OCI-LY1 (cell line): ENCODE measurements at regions not wholly inside any gene's neighbourhood (a gene's known extent, or its start where the extent isn't known, plus 50 kb on each side); places are given as distances from the start of the nearest gene placed in this dataset.

ENCODE experiments used
- H2AFZ ChIP-seq: fragments of 200-600 bp; sonication (generic), shearing (Covaris generic); 2 replicates; pipeline ENCODE4 v1.6.0; 2014; ENCODE audit warnings: antibody characterized with exemption, mild to moderate bottlenecking, low read length
- H3F3A ChIP-seq: fragments of 200-600 bp; sonication (generic), shearing (Covaris generic); 2 replicates; pipeline ENCODE4 v1.6.0; 2014; ENCODE audit warnings: mild to moderate bottlenecking, antibody characterized with exemption, low read length, moderate library complexity; ENCODE audit not compliant: insufficient read depth
- H3K27ac ChIP-seq: fragments of 200-600 bp; sonication (generic); 2 replicates; pipeline ENCODE4 v1.5.1; 2014; ENCODE audit warnings: low read length, mixed run types, mild to moderate bottlenecking, low read depth; ENCODE audit not compliant: poor library complexity, severe bottlenecking
- H3K27me3 ChIP-seq: fragments of 200-600 bp; sonication (generic); 2 replicates; pipeline ENCODE4 v1.6.0; 2014; ENCODE audit warnings: antibody characterized with exemption, mild to moderate bottlenecking, low read length, moderate library complexity; ENCODE audit not compliant: insufficient read depth
- H3K36me3 ChIP-seq: fragments of 200-600 bp; sonication (generic); 2 replicates; pipeline ENCODE4 v1.6.1; 2014; ENCODE audit warnings: mild to moderate bottlenecking, antibody characterized with exemption, low read length, moderate library complexity, mixed read lengths; ENCODE audit not compliant: insufficient read depth
- H3K4me1 ChIP-seq: fragments of 200-600 bp; sonication (generic); 2 replicates; pipeline ENCODE4 v1.5.1; 2014; ENCODE audit warnings: mild to moderate bottlenecking, low read length, moderate library complexity; ENCODE audit not compliant: insufficient read depth, severe bottlenecking
- H3K4me2 ChIP-seq: fragments of 200-600 bp; sonication (generic), shearing (Covaris generic); 2 replicates; pipeline ENCODE4 v1.6.1; 2014; ENCODE audit warnings: low read length
- H3K4me3 ChIP-seq: fragments of 200-600 bp; sonication (generic); 2 replicates; pipeline ENCODE4 v1.5.1; 2014; ENCODE audit warnings: low read length, low read depth, mild to moderate bottlenecking, mixed read lengths; ENCODE audit not compliant: poor library complexity, severe bottlenecking
- H3K79me2 ChIP-seq: fragments of 200-600 bp; shearing (Covaris generic); 2 replicates; pipeline ENCODE4 v1.6.1; 2016; ENCODE audit warnings: mixed run types, low read length, mixed read lengths; ENCODE audit not compliant: insufficient read depth
- H3K9ac ChIP-seq: fragments of 200-600 bp; sonication (generic), shearing (Covaris generic); 2 replicates; pipeline ENCODE4 v1.6.1; 2014; ENCODE audit warnings: mild to moderate bottlenecking, low read length, mixed read lengths
- H3K9me2 ChIP-seq: fragments of 200-600 bp; sonication (generic), shearing (Covaris generic); 2 replicates; pipeline ENCODE4 v1.6.1; 2014; ENCODE audit warnings: low read depth, mild to moderate bottlenecking, low read length, mixed read lengths
- H3K9me3 ChIP-seq: fragments of 200-600 bp; shearing (Covaris generic); 2 replicates; pipeline ENCODE4 v1.6.1; 2014; ENCODE audit warnings: low read length, mixed read lengths
- H4K20me1 ChIP-seq: fragments of 200-600 bp; sonication (generic), shearing (Covaris generic); 2 replicates; pipeline ENCODE4 v1.6.0; 2016; ENCODE audit warnings: mild to moderate bottlenecking, low read length; ENCODE audit not compliant: insufficient read depth
- CTCF ChIP-seq: fragments of 200-600 bp; sonication (generic), shearing (Covaris generic); IDR thresholded peaks from 2 replicates; pipeline ENCODE4 v1.5.1; 2017; ENCODE audit warnings: mild to moderate bottlenecking, antibody characterized with exemption, low read length, moderate library complexity, mixed read lengths
- EZH2 ChIP-seq: fragments of 200-600 bp; sonication (generic), shearing (Covaris generic); IDR thresholded peaks from 2 replicates; pipeline ENCODE4 v1.8.0; 2017; ENCODE audit warnings: borderline replicate concordance, mixed run types, mild to moderate bottlenecking, antibody characterized with exemption, low read length, moderate library complexity, mixed read lengths

DNA sequence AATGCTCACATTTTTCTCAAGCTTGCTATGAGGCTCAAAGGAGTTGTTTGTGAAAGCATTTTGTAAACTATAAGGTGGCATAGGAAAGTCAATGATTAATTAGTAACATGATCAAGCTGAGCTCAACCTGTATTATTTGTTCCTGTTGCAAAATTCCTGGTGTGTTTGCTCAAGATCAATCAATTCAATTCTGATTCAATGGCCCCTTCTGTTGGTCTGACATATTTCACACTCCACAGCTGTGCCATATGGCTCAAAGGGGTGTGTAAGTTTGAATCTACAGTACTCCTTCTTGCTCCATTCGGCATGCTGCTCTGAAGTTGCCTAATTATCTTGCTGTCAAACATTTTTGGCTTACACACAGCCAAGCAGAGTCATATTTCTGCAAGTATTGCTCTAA is 341.6 kb upstream of the LRP1B start:
- no peak overlapping the region for H2AFZ ChIP-seq
- TF ChIP-seq CTCF, result no peak
- TF ChIP-seq EZH2, result no peak
- H4K20me1 ChIP-seq, result no peaks in the 10 kb centered on the region
- no peaks in the 10 kb centered on the region for H3F3A ChIP-seq
- no peaks in the 10 kb centered on the region for H3K9me2 ChIP-seq
- H3K4me2 ChIP-seq, result no peak overlapping the region
- H3K27me3 ChIP-seq, result no peaks in the 10 kb centered on the region
- no peak overlapping the region for H3K27ac ChIP-seq
- no peaks in the 10 kb centered on the region for H3K36me3 ChIP-seq
- no peak overlapping the region for H3K4me3 ChIP-seq
- no peak overlapping the region for H3K9ac ChIP-seq
- H3K4me1 ChIP-seq, result no peaks in the 10 kb centered on the region
- no peaks in the 10 kb centered on the region for H3K79me2 ChIP-seq
- H3K9me3 ChIP-seq, result no peaks in the 10 kb centered on the region

DNA sequence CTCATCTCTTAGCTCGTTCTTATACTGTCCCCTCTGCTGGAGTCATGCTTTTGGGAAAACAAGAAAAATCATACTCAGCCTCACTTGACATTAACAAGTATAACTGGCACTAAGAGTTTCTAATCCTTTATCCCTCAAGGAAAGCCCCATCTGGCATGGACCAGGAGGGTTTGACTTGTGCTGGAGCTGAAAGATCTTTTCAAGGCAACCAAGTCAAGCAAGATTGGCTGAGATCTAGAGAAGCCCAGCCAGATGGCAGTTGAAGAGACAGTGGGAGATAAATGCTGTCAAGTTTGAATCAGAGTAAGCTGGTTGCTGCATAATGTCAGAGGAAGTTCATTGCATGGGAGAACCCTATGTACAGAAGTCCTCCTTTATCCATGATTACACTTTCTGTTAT is 336.5 kb upstream of the LRP1B start:
- no peaks in the 10 kb centered on the region for H3K9me2 ChIP-seq
- no peak for TF ChIP-seq CTCF
- H3K79me2 ChIP-seq, result no peaks in the 10 kb centered on the region
- no peaks in the 10 kb centered on the region for H3K9me3 ChIP-seq
- H3F3A ChIP-seq, result no peaks in the 10 kb centered on the region
- no peak overlapping the region for H3K9ac ChIP-seq
- no peaks in the 10 kb centered on the region for H3K4me1 ChIP-seq
- H3K27ac ChIP-seq, result no peak overlapping the region
- no peak overlapping the region for H3K4me2 ChIP-seq
- no peak overlapping the region for H2AFZ ChIP-seq
- no peaks in the 10 kb centered on the region for H4K20me1 ChIP-seq
- H3K36me3 ChIP-seq, result no peaks in the 10 kb centered on the region
- no peaks in the 10 kb centered on the region for H3K27me3 ChIP-seq
- no peak overlapping the region for H3K4me3 ChIP-seq

- Histone ChIP-seq H4K20me1 (no peaks in the 10 kb centered on the region), H3F3A (no peaks in the 10 kb centered on the region), H3K4me3 (no peak overlapping the region), H3K4me1 (no peaks in the 10 kb centered on the region), H2AFZ (no peak overlapping the region), H3K27ac (no peak overlapping the region), H3K4me2 (no peak overlapping the region), H3K36me3 (no peaks in the 10 kb centered on the region), H3K27me3 (no peaks in the 10 kb centered on the region), H3K9me3 (no peaks in the 10 kb centered on the region), H3K9me2 (no peaks in the 10 kb centered on the region), H3K79me2 (no peaks in the 10 kb centered on the region), H3K9ac (no peak overlapping the region)
- TF ChIP-seq EZH2 (no peak), CTCF (no peak)
Observed at GRCh38 chr2:142463047-142463446, 332.2 kb upstream of the LRP1B start.
